GM13977 (cell line): ENCODE measurements at regions not wholly inside any gene's neighbourhood (a gene's known extent, or its start where the extent isn't known, plus 50 kb on each side); places are given as distances from the start of the nearest gene placed in this dataset.

ENCODE experiments used
- DNase-seq: peaks from one replicate; pipeline ENCODE4 v3.0.0; 2012; ENCODE audit warnings: low spot score
- in situ Hi-C: fragments of 300-500 bp; cut with MboI; formaldehyde crosslinking; loops from one replicate; pipeline ENCODE4 v1.12.0; 2022; ENCODE audit warnings: low sequenced_read_pairs, low pct_unique_long_range_greater_than_20kb, mixed read lengths, inconsistent platforms; ENCODE audit not compliant: unreplicated experiment
- TF ChIP-seq, protein P1 (sequence below): IDR thresholded peaks from 2 replicates; pipeline ENCODE4 v1.5.1; 2012; ENCODE audit warnings: mild to moderate bottlenecking, control low read depth; ENCODE audit not compliant: insufficient read depth; ENCODE audit errors: extremely low read depth, missing control alignments

DNA sequence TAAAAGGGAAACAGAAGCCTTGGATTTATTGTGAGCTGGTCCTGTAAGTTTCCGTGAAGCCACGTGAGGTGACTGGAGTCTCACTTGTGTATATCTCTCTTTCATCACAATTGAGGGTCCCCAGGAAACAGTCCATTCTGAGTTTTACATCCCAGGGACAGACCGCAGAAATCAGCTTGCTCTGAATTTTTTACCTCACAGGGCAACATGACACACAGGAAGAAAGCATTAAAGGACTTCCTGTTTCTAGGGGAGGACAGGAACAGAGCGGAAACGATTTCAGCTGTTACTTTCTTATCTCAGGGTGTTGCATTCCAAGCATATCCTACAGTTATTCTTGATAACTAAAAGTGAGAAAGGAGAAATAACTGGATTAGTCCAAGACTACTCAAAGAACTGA lies 553.5 kb downstream of the TRAM1L1 start:
- no peak for DNase-seq
- in situ Hi-C loops, result no loop called here
- TF ChIP-seq, protein P1, sequence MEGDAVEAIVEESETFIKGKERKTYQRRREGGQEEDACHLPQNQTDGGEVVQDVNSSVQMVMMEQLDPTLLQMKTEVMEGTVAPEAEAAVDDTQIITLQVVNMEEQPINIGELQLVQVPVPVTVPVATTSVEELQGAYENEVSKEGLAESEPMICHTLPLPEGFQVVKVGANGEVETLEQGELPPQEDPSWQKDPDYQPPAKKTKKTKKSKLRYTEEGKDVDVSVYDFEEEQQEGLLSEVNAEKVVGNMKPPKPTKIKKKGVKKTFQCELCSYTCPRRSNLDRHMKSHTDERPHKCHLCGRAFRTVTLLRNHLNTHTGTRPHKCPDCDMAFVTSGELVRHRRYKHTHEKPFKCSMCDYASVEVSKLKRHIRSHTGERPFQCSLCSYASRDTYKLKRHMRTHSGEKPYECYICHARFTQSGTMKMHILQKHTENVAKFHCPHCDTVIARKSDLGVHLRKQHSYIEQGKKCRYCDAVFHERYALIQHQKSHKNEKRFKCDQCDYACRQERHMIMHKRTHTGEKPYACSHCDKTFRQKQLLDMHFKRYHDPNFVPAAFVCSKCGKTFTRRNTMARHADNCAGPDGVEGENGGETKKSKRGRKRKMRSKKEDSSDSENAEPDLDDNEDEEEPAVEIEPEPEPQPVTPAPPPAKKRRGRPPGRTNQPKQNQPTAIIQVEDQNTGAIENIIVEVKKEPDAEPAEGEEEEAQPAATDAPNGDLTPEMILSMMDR, result no peak

DNA sequence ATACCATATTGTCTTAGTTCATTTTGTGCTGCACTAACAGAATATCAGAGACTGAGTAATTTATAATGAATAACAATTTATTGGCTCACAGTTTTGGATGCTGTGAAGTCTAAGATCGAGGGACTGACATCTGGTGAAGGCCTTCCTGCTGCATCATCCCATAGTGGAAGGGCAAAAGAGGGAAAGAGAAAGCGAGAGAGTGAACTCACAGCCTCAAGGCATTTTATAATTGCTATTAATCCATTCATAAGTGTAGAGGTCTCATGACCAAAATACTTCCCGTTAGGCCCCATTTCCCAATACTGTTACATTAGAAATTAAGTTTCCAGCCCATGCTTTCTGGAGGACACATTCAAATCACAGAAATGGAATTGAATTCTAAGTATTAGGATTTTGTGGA lies 554.4 kb downstream of the TRAM1L1 start:
- no peak for DNase-seq
- in situ Hi-C loops, result no loop called here
- TF ChIP-seq, protein P1, result no peak

DNA sequence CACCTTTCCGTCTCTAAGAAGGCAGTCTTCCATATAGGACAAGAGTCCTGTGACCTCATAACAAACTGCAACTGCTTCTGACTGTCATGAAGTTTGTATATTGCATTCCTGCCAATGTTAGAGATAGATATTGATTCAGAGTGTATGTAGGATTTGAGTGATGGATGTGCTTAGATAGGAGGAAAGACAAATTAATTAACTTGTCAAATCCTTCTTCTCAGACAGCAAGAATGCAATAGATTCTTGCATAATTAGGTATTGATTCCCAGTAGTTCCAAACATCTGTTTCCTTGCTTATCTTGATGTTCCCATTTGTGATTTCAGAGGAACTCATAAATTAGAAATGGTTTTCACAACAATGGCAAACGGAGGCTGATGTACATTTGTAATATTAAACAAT lies 555.3 kb downstream of the TRAM1L1 start:
- in situ Hi-C loops, result no loop called here
- TF ChIP-seq, protein P1, result no peak
- no peak for DNase-seq

DNA sequence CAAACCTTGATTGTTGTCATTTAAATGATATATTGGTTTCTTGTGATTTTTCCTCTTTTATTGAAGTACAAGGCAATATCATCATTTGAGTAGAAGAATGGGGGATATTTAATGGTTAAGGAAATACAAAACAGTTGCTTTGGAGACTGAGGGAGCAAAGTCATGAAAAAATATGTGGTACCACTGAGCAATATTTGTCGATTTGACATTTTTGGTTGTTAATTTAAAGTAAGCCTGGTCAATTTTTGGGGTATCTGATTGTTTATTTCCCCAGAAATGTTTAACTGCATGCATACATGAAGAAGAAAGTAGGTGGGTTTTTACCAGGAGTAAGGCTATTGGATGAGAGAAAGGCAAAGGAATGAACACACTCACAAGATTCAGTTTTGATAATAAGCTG lies 556.2 kb downstream of the TRAM1L1 start:
- in situ Hi-C loops, result no loop called here
- DNase-seq, result no peak
- TF ChIP-seq, protein P1, result no peak

DNA sequence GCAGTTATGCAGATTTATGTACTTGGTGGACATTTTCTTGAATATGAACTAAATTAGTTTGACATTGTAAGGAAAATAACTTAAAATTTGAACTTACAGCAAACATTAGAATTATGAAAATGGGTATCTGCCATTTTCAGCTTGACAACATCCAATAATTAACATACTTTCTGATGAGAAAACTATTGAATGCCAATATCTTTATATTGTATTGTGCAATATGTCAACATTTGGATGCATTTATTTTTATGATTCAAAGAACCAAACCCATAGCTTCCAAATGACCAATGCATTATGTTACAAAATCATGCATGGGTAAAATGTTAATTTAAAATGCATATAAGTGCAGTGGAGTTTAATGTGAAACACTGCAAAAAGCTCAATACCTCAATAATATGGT lies 562.5 kb downstream of the TRAM1L1 start:
- TF ChIP-seq, protein P1, result no peak
- in situ Hi-C loops, result no loop called here
- no peak for DNase-seq

DNA sequence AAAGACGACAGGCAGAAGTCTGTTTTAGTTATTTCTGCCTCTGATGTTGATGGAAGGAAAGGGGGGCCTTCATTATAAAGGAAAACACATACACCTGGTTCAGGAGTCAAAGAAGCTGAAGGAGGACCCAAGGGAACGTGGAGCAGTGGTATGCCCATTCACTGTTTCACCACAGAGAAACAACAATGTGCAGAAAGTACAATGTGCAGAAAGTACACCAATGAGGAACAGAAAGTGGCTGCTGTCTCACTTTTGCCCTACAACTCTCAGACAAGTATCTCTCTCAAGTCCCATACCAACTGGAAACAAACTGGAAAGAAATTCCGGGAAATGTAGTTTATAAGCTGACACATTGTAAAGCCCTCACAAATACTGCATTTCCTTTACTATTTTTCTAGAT lies 564.5 kb downstream of the TRAM1L1 start:
- DNase-seq, result no peak
- in situ Hi-C loops, result no loop called here
- TF ChIP-seq, protein P1, result no peak

DNA sequence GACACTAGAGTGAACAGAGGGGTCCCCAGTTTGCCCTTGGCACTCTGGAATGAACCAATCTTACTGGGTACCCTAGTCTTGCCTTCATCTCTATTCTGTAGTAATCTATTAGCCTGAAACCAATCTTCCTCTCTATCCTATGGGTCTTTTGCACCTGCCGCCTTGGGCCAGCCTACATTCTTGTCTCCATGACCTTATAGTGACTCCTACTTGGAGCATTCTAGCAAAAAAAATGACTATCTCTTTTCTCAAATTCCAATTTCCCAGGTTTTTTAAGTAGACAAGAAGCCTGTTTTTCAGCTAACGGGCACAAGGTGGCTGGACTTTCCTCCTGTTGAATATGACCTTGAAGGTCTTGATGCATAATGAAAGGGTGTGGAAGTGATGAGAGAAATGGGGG lies 568.7 kb downstream of the TRAM1L1 start:
- TF ChIP-seq, protein P1, result no peak
- in situ Hi-C loops, result no loop called here
- DNase-seq, result no peak
